Hepatocyte (in vitro differentiated cells): ENCODE measurements at regions not wholly inside any gene's neighbourhood (a gene's known extent, or its start where the extent isn't known, plus 50 kb on each side); places are given as distances from the start of the nearest gene placed in this dataset.

ENCODE experiments used
- CTCF ChIP-seq: fragments of 200-600 bp; sonication (generic); IDR thresholded peaks from 2 replicates; pipeline ENCODE4 v1.5.1; 2016; ENCODE audit warnings: antibody characterized with exemption, mild to moderate bottlenecking; ENCODE audit not compliant: poor library complexity
- EZH2 ChIP-seq: fragments of 200-600 bp; sonication (generic); IDR thresholded peaks from 2 replicates; pipeline ENCODE4 v1.6.1; 2016; ENCODE audit warnings: antibody characterized with exemption, mild to moderate bottlenecking, borderline replicate concordance
- EZH2phosphoT487 ChIP-seq: fragments of 200-600 bp; sonication (generic); IDR thresholded peaks from one replicate; pipeline ENCODE4 v1.6.1; 2018; ENCODE audit warnings: antibody characterized with exemption, mild to moderate bottlenecking, low read depth, moderate library complexity; ENCODE audit not compliant: unreplicated experiment, severe bottlenecking

DNA sequence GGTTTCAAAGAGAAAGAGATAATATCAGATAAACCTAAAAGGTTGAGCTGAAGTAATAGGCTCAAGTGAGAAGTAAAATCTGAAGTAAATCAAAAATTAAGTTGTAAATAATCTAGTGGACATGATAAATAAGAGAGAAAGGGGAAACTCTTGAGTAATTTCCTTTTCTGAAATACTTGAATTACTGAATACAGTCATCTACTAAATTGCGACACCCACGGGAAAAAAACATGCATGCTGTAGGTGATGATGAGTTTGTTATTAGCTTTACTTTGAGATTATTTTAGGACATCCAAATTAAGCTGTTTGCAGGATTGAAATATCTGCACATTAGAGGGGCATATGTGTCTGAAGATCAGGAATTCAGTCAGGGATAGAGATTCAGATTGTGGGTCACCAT is 50.0 kb upstream of the CARD18 start:
- TF ChIP-seq CTCF (no peak), EZH2phosphoT487 (no peak), EZH2 (no peak)
